Ovary (tissue), 7 donors: ENCODE measurements at regions not wholly inside any gene's neighbourhood (a gene's known extent, or its start where the extent isn't known, plus 50 kb on each side); places are given as distances from the start of the nearest gene placed in this dataset.

Source experiments
- DNase-seq, 5 donors: peaks; one replicate each; pipeline ENCODE4 v3.0.0-alpha.2; 2019 to 2020
- H3K27ac ChIP-seq, 2 donors: fragments of 200-600 bp; one replicate each; pipeline versions ENCODE4 v1.5.1 to v1.8.0; 2019 to 2022
- H3K27me3 ChIP-seq: fragments of 200-600 bp; one replicate; pipeline ENCODE4 v1.8.0; 2022
- H3K36me3 ChIP-seq: fragments of 200-600 bp; sonication (generic); one replicate; pipeline ENCODE4 v1.5.1; 2019
- H3K4me1 ChIP-seq: one replicate; pipeline ENCODE4 v1.8.1; 2013; ENCODE audit warnings: mild to moderate bottlenecking, moderate library complexity; ENCODE audit not compliant: insufficient read depth
- H3K4me3 ChIP-seq: fragments of 200-600 bp; sonication (generic); one replicate; pipeline ENCODE4 v1.5.1; 2017
- H3K9me3 ChIP-seq, 2 donors: fragments of 200-600 bp in 1 of 2; sonication (generic) in 1 of 2; one replicate each; pipeline versions ENCODE4 v1.5.1 to v1.8.1; 2013 to 2019; ENCODE audit warnings: mild to moderate bottlenecking in 1 of 2, moderate library complexity in 1 of 2
- EP300 ChIP-seq: sonication (generic); formaldehyde crosslinking; IDR thresholded peaks from one replicate; pipeline ENCODE4 v1.6.1; 2017; ENCODE audit warnings: antibody characterized with exemption
- POLR2A ChIP-seq: fragments of 450-650 bp; IDR thresholded peaks from one replicate; pipeline ENCODE4 v1.6.1; 2017; ENCODE audit warnings: antibody characterized with exemption, mild to moderate bottlenecking, moderate library complexity
- WGBS, 3 donors: extraction: QIAGEN DNeasy Blood & Tissue Kit in 1 of 3; methylation state at CpG; one replicate each; pipeline versions ENCODE4 v1.1.5 to v1.1.7; 2013 to 2017; 5-methylcytosine and 5-hydroxymethylcytosine counted together
- intact Hi-C, 4 donors: fragments of 100-400 bp; cut with DNase I; formaldehyde crosslinking; loops; one replicate each; pipeline versions ENCODE4 v1.11.0 to v1.15.1; 2022 to 2023
- TF ChIP-seq, protein P1 (sequence below), 3 donors: fragments of 450-650 bp in 2 of 3; fragments of 200-600 bp in 1 of 3; IDR thresholded peaks; one replicate each; pipeline versions ENCODE4 v1.5.1 to v1.8.0; 2016 to 2022; ENCODE audit warnings: antibody characterized with exemption in 3 of 3, mild to moderate bottlenecking in 1 of 3
- donor health status: DM: no; HTN: no; CAD: no; lungs with moderate emphysema.
- donor health status: DM: no; HTN: no; CAD: no.
- donor health status: Bipolar disorder and iron deficiency.
- donor health status: DM: no; HTN: no; CAD: no.
- donor health status: DM: yes; HTN: yes; CAD: no.

DNA sequence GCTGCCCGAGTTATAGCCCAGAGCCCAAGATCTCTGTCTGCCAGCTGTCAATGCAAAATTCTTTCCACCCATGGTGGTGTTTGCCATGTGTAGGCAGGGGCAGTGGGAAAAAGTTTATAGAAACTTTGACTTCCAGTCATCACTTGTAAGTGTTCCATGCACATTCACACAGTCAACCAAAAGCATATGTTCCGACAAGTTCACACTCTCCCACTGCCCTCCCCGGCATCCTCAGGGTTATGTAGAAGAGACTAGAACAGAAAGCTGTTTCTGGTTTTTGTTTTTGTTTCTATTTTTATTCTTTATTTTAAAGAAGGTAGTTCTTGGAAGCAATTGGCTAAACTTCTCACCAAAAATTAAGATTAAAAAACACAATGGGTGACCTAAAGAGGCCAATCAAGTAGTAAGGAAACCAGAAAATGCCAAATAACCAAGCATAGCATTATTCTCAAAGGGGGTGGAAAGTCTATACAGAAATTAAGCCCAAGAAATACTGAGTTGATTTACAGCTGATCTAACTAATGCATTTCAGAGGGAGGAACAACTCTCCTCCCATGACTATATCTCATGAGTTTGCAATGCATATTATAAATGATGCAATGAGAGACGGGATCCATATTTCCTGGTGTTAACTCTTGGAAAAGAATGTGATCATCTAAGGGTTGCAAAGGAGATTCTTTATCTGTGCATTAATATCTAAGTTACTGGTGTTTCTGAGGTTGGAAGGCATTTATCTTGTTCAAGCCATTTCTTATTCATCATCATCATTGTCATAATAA is 91.5 kb upstream of the ETS2 start:
- H3K4me3 ChIP-seq: no peak overlapping the region
- no peak for TF ChIP-seq EP300
- no peak for TF ChIP-seq POLR2A
- TF ChIP-seq, protein P1, sequence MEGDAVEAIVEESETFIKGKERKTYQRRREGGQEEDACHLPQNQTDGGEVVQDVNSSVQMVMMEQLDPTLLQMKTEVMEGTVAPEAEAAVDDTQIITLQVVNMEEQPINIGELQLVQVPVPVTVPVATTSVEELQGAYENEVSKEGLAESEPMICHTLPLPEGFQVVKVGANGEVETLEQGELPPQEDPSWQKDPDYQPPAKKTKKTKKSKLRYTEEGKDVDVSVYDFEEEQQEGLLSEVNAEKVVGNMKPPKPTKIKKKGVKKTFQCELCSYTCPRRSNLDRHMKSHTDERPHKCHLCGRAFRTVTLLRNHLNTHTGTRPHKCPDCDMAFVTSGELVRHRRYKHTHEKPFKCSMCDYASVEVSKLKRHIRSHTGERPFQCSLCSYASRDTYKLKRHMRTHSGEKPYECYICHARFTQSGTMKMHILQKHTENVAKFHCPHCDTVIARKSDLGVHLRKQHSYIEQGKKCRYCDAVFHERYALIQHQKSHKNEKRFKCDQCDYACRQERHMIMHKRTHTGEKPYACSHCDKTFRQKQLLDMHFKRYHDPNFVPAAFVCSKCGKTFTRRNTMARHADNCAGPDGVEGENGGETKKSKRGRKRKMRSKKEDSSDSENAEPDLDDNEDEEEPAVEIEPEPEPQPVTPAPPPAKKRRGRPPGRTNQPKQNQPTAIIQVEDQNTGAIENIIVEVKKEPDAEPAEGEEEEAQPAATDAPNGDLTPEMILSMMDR (IDR thresholded peaks at IDR 0.05): no peak
- no peaks in the 10 kb centered on the region for H3K9me3 ChIP-seq
- no peaks in the 10 kb centered on the region for H3K4me1 ChIP-seq
- no peaks in the 10 kb centered on the region for H3K27me3 ChIP-seq
- WGBS, 3 donors: 34 to 39% (median 37%) methylated on average over 4 of the region's 4 CpGs
- no peaks in the 10 kb centered on the region for H3K36me3 ChIP-seq
- intact Hi-C loops: loop anchor here in 3 of 4 donors (10.0 kb wide), 3 partner anchors 189 to 209 kb away; no protein-coding TSS in a partner anchor
- DNase-seq: no peak
- H3K27ac ChIP-seq: no peak overlapping the region

- intact Hi-C loops: loop anchor here in 3 of 4 donors (10.0 kb wide), 3 partner anchors 190 to 210 kb away; no protein-coding TSS in a partner anchor
- H3K27me3 ChIP-seq: no peaks in the 10 kb centered on the region
- no peaks in the 10 kb centered on the region for H3K9me3 ChIP-seq
- TF ChIP-seq POLR2A (no peak), EP300 (no peak)
- TF ChIP-seq, protein P1 (IDR thresholded peaks at IDR 0.05): no peak
- DNase-seq: no peak
- no peaks in the 10 kb centered on the region for H3K4me1 ChIP-seq
- H3K4me3 ChIP-seq: no peak overlapping the region
- WGBS, 3 donors: 84 to 92% (median 89%) methylated on average over 5 of the region's 5 CpGs
- H3K36me3 ChIP-seq: no peaks in the 10 kb centered on the region
- H3K27ac ChIP-seq: no peak overlapping the region
These were observed 90.7 kb upstream of the ETS2 start for GRCh38 chr21:38714999-38715398.

DNA sequence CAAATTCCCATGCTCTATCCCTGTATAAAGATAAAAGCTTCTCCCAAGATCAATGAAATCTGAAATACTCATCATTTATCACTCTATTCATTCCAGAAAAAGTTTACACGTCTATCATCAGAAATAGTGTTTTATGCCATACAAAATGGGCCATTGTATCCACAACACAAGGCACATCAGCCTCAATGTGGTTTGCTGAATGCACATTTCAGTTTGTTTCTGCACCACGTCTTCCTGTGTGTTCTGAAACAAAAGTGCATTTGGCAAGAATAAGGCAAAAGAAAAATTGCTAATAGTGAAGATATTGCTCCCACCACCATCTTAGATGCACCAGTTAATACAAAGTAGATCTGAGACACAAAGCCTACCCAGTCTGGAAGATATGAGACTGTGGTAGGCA is 89.6 kb upstream of the ETS2 start:
- no peak overlapping the region for H3K4me3 ChIP-seq
- no peak overlapping the region for H3K27ac ChIP-seq
- WGBS, 3 donors: 78 to 83% (median 79%) methylated on average over 2 of the region's 2 CpGs
- TF ChIP-seq, protein P1 (IDR thresholded peaks at IDR 0.05): no peak
- no peak for TF ChIP-seq EP300
- TF ChIP-seq POLR2A: no peak
- intact Hi-C loops: loop anchor here in 3 of 4 donors (10.0 kb wide), 3 partner anchors 191 to 211 kb away; no protein-coding TSS in a partner anchor
- DNase-seq: no peak
- H3K9me3 ChIP-seq: no peaks in the 10 kb centered on the region
- H3K4me1 ChIP-seq: no peaks in the 10 kb centered on the region
- no peaks in the 10 kb centered on the region for H3K36me3 ChIP-seq
- no peaks in the 10 kb centered on the region for H3K27me3 ChIP-seq

- Histone ChIP-seq H3K27me3 (no peaks in the 10 kb centered on the region), H3K27ac (no peak overlapping the region), H3K36me3 (no peaks in the 10 kb centered on the region), H3K9me3 (no peaks in the 10 kb centered on the region), H3K4me3 (no peak overlapping the region), H3K4me1 (no peaks in the 10 kb centered on the region)
- DNase-seq: no peak
- TF ChIP-seq POLR2A: no peak
- TF ChIP-seq, protein P1 (IDR thresholded peaks at IDR 0.05): no peak
- no peak for TF ChIP-seq EP300
- WGBS, 3 donors: 78 to 93% (median 87%) methylated on average over 5 of the region's 5 CpGs
- intact Hi-C loops: loop anchor here in 3 of 4 donors (10.0 kb wide), 3 partner anchors 192 to 212 kb away; no protein-coding TSS in a partner anchor
These were observed 88.8 kb upstream of the ETS2 start for GRCh38 chr21:38716942-38717341.
